ENCODE measurements at regions not wholly inside any gene's neighbourhood (a gene's known extent, or its start where the extent isn't known, plus 50 kb on each side); places are given as distances from the start of the nearest gene placed in this dataset.

DNA sequence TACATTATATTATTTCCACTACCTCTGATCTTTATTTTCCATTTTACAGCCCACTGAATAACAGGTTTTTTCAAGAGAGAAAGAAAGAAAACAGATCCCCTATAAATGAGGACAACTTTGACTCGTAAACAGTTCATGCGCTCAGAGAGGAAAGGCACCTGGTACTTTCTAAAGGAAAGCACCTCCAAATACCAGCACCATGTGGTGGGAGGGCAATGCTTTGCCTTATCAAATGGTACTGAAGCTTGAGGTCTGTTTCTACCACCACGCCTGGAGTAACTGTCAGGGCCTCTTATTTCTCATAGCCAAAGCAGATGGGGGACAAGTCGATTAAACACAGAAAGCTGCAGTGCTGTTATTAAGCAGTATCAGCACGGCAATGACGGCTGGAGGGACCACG is 510.3 kb upstream of the ZFHX3 start:
- no peak for DNase-seq

DNA sequence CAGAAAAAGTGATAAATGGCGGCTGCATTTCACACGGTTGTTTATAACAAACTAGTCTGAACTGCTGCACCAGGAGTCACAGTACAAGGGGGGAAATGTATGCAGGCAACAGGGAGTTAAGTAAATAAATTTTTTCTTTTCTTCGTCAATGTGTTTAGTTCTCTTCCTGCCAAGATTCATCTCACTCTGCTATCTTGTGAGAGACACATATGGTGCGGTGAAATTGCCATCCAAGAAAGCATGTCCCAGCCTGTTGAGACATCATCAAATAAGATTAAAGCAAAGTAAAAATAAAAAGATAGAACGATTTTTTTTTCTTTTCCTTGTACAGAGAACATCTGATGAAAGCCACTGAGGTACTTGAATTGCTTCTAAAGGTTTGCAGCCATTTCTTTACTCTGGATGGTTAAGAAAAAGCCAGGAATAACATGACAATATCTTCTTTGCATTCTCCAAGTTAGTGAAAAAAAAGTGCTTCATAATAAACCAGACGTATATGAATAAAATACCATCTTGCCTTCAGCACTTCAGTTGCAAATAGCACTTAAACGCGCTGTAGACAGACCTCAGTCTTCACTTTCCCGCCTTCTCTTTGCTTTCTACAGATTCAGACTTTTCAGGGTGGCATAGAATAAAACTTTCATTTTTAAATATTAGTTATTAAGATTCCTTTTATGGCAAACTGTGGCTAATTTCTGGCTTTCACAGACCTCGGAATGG is 506.2 kb upstream of the ZFHX3 start:
- DNase-seq: no peak

GRCh38 chr16:73549984-73550631 is 502.2 kb upstream of the ZFHX3 start:
- no peak for DNase-seq

GRCh38 chr16:73547552-73548403 is 499.9 kb upstream of the ZFHX3 start:
- no peak for DNase-seq

DNA sequence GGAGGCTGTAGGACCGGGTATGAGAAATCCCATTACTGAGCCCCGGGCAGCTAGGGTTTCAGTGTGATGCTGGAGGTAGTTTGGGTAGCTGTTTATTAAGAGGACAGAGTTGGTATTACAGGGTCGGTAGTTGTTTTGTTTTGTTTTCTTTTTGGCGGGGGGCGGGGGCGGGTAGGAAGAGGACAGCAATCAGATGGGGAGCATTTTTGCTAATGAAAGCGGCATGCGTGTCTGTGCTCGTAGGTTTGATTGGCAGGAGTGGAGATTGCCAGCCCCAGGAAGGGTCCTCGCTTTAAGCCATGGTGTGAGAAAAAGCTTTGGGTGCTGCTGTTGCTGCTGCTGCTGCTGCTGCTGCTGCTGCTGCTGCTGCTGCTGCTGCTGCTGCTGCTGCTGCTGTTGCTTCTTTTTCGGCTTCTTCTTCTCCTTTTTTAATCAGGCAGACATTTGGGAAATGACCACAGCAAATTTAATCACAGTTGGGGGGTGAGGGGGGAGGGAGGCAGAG is 498.5 kb upstream of the ZFHX3 start:
- DNase-seq: no peak

DNA sequence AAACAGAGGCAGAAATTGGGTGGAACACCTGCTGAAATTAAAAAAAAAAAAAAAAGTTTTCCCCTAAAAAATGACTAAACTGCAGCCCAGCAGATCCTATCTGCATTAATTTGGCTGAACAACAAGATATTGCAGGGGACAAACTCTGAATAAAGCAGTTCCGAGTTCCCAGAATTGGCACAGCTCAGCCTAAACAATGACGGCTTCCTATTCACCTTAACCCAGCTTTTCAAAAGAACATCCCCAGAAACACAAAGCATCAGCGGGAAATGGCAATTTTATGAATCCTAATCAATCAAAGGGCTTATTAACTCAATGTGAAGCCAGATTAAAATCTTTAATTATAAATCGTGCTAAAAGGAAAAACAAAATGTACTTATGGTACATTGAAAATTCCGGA is 497.8 kb upstream of the ZFHX3 start:
- no peak for DNase-seq

DNA sequence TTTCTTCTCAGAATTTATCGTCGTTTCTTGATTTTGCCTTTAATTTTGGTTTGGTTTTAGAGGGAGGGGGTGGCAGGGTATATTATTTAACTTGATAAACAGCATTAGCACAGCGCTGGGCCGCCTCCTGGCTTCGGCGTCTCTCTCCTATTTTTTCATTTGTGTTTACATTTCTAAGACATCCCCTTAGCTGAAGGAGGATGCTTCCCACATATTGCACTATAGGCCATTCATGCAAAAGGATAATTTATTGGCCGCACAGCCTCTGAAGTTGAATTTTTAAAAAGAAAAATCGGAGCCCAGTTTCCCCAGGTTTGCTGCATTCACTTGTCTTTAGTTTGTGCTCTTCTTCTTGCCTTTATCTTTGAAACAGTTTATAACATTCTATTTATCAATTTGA is 497.4 kb upstream of the ZFHX3 start:
- no peak for DNase-seq

- DNase-seq: no peak
These were observed 496.9 kb upstream of the ZFHX3 start for GRCh38 chr16:73544826-73545225.

DNA sequence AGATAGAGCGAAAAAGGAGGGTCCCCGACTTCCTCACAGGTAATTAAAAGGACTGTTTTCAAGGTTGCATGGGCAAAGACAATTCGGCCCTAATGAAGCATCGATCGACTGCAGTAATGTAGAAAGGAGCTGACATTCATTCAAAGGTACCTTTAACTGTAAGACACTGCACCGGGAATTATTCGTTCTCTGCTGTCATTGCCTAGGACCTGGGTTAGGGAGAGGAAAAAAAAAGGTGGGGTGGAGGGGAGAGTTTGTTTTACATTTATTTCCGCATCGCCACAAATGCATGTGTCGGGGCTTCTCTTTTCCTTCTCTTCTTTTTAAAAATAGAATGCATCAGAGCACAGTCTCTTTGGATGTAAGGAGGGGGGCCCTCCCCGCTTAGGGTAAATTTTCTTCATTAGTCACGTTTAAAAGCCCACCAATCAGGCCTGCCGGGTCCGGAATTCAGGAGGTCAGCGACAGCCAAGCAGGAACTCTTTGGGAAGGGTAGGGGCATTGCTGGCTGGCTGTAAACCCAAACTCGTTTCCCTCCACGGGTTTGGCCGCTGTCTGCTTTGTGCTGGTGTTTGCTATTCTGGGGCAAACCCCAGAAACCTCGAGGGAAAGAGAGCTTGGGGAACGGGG is 496.2 kb upstream of the ZFHX3 start:
- no peak for DNase-seq

DNA sequence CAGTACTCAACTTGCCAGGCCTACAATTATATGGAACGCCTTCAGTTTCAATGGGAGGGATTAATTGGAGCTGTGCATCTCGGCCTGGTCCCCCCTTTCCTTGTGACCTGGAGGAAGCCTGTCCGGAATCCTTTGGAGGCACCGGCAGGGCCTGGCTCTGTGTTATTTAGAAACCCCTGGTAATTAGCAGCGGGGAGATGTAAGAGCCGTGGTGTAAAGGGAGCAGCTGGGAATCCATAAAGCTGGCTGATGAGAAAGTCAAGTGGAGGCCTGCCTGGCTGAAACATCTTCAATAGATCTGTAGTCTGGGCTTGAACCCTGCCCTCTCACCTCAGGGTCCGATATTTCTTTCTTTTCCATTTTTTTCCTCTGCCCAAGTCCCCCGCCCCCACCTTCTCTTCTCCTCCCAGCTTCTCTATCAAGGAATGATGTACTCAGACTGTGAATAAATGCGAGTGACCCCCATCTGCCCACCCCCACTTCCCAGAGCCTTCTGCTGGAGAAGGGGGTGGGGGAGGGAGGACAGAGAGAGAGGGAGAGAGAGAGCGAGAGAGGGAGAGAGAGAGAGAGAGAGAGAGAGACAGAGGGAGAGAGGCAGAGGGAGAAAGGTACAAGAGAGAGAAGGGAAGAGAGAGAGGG is 495.5 kb upstream of the ZFHX3 start:
- DNase-seq: no peak

DNA sequence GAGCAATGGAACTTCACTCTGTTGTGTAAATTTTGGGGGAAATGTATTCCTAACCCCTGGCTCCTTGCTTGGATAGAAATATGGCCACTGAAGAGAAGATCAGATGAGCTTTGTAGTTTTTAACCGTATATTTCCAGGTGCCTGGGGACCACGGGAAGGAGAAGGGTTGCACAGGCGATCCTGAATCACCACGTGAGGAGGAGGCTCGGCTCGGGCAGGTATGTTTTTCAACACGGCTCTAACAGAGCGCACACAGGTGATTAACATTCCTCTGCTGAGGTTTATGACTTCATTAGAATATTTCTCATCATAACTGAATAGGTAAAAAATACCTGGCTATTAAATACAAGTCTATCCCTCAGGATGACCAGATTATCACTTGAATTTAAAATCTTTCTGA is 495.0 kb upstream of the ZFHX3 start:
- DNase-seq: no peak

DNA sequence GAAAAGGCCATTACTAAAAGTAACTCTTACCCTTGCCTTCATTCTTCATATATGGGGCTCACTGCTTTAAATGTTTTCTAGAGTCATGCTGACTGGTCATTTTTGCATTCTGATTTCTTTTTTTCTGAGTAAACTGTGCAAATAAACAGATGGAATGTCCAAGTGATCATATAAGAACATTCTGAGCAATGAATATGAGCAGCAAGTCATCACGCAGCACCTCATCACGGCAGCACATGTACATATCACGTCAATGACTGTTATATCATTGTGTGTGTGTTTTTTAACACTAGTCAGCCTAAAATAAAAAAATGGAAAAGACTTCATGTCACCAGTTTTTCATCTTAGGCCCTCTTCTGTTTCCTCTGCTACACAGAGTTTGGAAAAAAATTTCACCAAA is 490.0 kb upstream of the ZFHX3 start:
- no peak for DNase-seq

DNA sequence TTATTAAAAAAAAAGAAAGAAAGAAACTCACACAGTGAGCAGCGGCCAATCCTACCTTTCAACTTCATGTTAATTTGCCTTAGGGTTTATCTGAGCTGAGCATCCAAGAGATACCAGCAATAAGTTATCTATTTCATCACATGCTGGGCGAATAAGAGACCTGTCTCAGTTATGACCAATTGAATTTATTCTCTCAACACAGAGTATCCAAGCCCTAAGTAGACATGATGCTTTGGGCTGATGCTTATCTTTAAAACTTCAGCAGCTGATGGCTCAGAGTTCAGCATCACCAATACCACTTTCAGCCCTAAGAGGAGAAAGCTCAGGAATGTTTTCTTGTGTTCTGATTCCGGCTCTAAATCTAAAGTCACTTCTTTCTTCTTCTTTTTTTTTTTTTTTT is 489.0 kb upstream of the ZFHX3 start:
- DNase-seq: no peak

DNA sequence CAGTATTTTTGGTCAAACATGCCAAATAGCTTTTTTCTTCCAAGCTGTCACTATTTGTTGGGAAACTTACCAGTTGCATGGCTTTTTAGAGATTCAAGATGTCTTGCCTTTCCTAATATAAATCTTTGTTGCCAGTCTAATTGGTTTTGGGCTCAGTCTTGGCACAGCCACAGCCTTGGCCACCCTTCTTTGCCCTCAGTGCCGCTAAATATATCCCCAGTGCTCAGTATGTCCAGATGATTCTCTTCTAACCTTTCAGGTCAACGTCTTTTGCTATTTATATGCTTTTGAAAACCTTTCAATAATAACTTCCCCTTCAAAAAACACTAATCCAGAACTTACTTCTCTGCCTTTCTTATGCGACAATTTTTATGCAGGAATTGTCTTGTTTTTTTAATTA is 483.1 kb upstream of the ZFHX3 start:
- no peak for DNase-seq

DNA sequence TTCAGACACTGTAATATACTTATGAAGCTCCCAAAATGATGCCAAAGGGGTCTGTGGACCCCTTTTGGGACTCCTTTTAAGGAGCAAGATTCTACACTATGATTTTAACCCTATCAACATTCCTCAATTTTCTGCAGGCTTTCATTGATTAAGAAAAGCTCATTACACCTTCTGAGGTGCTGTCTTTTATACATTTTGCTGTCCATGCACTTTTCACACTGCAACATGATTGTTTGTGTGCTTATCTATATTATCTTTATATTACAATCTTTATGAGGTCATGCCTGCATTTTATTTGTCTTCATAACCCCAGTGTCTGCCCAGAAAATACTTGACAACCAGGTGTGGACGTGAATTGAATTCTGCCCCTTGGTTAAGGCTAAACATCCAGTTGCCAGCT is 482.6 kb upstream of the ZFHX3 start:
- DNase-seq: no peak

DNA sequence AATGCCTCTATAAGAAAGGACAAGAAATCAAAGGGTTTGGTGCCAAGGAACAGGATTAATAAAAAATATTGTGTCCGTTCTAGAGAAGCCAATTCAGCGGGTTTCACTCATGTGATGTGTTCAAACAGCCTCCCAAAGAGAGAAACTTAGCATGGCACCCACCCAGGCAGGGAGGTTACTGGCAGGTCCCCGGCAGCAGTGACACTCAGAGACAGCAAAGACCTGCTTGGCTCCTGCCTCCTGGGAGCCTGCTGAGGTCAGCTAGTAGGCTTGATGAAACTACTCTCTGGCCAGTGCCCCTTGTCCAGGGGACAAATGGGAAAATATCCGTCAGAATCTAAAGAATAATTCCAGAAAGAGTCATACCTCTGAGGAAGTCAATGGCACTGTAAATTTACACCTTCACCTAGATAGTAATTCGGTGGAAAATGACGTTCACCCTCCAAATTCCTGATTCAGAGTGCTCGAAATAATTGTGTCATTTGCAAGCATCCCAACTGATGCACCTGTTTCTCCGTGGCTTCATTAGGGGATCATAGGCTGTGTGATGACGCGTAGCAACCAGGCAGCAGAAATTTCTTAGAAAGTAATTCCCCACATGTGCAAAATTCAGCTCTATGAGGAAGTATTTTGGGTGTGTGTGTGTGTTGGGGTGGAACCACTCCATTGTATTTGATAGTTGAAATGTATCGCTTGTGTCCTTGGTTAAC is 481.5 kb upstream of the ZFHX3 start:
- no peak for DNase-seq

DNA sequence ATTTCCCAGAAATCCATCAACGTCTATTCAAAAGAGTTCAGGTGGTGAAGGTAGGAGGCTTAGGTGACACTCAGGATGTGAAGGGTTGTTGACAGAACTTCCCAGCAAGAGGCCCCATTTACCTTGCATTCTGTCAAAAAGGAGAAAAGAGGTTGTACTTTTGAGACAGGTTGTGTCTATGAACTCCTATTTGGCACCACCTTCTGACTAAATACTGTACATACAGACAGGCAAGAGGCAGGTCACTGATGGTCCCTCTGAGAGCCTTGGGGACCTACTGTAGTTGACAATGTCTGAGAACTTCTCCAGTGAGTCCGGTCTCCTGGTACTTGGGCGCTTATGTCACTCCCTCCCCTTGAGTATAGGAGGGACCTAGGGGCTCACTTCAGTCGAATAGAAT is 479.3 kb upstream of the ZFHX3 start:
- no peak for DNase-seq

DNA sequence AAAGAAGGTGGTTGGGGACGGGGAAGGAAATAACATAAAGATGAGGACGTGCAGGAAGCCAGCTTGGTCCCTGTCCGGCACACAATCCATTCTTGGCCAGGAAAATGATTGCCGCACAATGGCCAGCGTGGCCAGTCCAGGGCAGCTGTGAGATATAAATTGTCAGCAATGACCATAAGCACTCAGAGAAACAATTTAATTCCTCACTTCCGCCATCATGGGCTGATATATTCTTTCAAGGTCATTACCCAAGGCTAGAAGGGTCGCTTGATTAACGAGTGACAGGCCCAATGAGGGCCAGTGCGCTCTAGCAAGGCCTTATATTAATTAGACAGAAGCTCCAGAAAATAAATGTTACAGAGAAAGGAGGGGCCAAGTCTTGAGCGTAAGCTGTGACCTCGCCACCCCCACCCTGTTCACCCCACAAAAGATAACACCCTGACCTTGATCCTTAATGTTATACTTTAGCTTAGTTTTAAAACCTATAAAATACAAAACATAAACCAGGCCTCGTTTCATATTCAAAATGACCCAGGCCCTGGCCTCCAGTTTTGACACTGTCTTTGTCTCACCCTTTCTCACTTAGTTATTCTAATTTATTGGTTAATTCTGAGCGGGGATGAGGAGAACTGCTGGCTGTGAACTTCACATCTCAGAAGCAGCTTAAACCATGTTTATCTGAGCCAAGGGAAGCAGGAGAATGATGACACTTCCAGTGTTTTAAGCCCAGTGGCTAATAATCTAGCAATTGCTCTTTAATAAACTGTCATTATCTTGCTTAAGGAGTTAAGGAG is 478.3 kb upstream of the ZFHX3 start:
- no peak for DNase-seq

DNA sequence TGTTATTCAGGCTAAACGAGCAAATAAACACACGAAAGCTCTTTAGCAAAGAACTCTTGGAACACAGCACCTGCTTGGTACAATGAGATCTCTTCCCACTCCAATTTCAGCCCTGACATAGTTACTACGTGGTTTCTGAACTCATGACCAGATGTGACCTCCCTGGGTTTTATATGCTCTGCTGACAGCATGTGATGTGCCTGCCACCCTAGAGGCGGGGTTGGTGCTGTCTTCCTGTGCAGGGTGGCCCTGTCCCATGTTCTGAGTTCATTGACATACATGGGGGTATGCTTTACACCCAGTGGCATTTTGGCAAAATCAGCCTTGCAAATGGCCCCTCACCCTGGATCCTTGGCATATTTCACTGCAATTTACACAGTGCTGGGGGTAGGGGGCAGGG is 475.3 kb upstream of the ZFHX3 start:
- DNase-seq: no peak

DNA sequence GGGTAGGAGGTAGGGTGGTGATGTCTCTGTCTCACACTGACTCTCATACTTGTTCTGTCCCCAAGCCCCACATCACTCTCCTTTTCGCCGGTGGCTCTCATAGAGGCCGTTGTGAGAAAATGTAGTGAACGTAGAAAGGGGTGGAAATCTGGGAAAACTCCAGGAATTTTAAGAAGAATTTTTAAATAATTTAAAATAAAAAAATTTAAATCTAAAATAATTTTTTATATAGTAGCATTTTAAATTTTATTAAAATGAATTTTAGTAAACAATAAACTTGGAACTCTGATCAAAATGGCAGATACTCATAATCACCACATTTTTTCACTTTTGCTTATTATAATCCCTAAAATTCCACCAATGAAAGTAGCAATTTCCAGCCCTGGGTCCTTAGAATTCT is 473.6 kb upstream of the ZFHX3 start:
- DNase-seq: no peak

- no peak for DNase-seq
These were observed 467.7 kb upstream of the ZFHX3 start for GRCh38 chr16:73515616-73516015.
